HG02852 (cell line): ENCODE measurements at regions not wholly inside any gene's neighbourhood (a gene's known extent, or its start where the extent isn't known, plus 50 kb on each side); places are given as distances from the start of the nearest gene placed in this dataset.
"Not testable (repeated sequence)": the region's sequence is repeated elsewhere in the genome, so short reads cannot be mapped to it uniquely, and the experiment has no call there.

ENCODE experiments used
- ATAC-seq: cut with Tn5 transposase; IDR thresholded peaks from one replicate; pipeline ENCODE4 v1.9.1; 2021; ENCODE audit warnings: mild to moderate bottlenecking, moderate library complexity; ENCODE audit not compliant: unreplicated experiment

DNA sequence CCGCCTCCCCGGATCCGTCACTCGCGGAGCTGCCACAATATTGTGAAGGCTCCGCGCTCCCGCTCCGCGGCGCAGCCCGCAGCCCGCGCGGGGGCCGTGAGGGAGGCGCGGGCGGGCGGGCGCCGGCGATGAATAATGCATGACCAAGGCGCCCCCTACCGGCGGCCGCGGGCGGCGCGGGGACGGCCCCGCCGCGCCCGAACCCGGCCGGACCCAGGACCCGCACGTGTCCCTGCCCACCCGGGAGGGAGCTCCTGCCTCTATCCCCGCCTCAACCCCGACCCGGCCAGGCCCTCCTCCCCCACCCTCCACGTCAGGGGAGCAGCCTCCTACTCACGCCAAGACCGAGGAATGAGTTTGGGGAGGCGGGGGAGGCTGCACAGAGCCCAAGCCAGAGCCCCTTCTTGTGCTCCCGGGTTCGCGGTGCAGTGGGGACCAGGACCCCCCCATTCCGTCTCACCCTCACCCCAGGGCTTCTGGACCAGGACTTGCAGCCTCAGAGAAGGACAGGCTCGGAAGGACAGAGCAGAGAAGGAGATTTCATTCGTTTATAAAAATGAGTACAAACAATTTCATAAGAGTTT, 70.8 kb upstream of the CASZ1 start:
- no peak for ATAC-seq

- ATAC-seq: no peak
Measured at GRCh38 chr1:10867914-10868598, 71.6 kb upstream of the CASZ1 start.

DNA sequence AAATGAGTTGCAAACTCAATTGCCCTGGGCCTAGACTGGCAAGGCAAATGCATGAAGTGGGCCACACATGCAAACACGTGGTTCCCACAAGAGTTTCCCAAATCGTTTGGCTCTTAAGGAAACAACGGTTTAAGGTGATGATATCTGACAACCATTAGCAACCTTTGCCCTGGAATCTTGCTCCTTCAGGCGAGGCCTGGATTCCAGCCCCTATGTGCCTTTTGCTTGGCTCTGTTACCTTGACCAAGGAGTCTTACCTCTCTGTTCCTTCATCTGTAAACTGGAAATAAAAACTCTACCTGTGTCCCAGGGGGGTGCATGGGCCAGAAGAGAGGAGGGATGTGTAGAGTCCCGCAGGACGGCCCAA, 72.1 kb upstream of the CASZ1 start:
- ATAC-seq: no peak

DNA sequence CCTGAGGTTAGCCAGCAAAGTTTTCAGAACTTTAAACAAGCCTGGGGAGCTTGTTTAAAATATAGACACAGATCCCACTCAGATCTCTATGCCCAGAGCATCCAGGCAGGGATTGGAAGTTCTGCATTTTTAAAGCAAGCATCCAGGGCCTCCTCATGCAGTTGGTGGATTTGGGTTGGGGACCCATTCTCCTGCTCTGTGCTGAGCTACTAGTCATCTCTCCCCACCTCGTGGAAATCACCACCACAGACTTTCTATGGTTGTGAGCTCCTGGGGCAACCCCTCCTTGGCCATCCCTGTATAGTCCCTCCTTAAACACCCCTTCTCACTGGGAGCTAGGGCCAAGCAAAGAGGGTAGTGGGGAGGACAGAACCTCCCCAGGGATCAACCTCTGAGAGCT, 73.5 kb upstream of the CASZ1 start:
- no peak for ATAC-seq

- no peak for ATAC-seq
Measured at GRCh38 chr1:10870493-10871096, 74.1 kb upstream of the CASZ1 start.

GRCh38 chr1:10873189-10873588, 76.7 kb upstream of the CASZ1 start:
- no peak for ATAC-seq

DNA sequence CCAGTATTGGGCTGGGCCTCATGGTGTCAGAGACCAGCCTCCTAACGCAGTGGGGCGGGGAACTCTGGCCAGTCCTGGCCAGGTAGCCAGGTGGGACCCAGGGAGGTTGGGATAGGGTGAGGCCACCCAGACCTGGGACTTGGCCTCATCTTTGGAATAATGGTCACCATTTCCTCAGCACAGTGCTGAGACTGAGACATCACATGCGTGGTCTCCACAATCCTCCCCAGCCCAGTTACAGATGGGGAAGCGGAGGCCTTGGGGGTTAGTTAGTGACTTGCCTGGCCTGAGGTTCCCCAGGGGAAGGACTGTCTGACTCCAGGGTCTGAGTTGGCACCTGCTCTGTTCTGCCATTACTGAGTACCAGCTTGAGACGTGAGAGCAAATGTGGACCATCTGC, 77.9 kb upstream of the CASZ1 start:
- ATAC-seq: no peak

DNA sequence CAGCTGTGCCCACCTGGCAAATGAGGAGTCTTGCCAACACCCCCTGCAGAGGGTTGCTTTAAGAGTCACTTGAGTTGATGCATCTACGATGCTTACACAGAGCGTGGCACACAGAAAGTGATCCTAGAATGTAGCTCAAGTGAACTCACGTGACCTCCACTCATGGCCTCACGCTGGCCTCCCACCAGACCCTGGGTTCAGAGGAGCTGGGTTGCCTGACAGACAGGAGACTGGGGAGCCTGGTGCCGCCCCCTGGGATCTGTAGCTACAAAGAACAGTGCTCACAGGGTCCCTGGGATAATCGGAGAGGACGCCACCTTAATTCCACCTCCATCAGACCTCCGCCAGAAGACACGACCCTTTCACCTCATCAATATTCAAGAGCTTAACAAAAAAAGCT, 81.4 kb upstream of the CASZ1 start:
- no peak for ATAC-seq

- no peak for ATAC-seq
Measured at GRCh38 chr1:10878469-10878868, 82.0 kb upstream of the CASZ1 start.

- no peak for ATAC-seq
Measured at GRCh38 chr1:10880063-10880462, 83.6 kb upstream of the CASZ1 start.

GRCh38 chr1:10881046-10881445, 84.6 kb upstream of the CASZ1 start:
- no peak for ATAC-seq

- no peak for ATAC-seq
Measured at GRCh38 chr1:10882069-10882468, 85.6 kb upstream of the CASZ1 start.

- not testable (repeated sequence) for ATAC-seq
Measured at GRCh38 chr1:10887032-10887431, 90.6 kb upstream of the CASZ1 start.

DNA sequence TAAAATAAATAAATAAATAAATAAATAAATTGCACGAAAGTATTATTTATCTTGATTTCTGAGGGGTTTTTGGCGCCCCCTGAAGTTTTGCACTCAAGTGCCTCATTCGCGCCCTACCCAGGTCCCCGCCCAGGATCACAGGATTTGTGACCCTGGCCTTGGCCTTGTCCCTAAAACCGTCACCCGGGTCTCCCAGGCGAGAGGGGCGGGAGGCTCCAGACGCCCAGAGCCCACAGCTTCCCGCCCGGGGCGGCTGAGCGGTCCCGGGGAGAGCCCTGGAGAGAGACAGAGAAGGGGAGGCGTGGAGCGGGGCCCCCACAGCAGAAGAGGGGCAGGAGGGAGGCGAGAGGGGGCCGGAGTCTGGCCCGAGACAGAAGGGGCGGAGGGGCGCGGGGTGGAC, 91.8 kb upstream of the CASZ1 start:
- no peak for ATAC-seq

- no peak for ATAC-seq
Measured at GRCh38 chr1:10888791-10889649, 92.6 kb upstream of the CASZ1 start.

DNA sequence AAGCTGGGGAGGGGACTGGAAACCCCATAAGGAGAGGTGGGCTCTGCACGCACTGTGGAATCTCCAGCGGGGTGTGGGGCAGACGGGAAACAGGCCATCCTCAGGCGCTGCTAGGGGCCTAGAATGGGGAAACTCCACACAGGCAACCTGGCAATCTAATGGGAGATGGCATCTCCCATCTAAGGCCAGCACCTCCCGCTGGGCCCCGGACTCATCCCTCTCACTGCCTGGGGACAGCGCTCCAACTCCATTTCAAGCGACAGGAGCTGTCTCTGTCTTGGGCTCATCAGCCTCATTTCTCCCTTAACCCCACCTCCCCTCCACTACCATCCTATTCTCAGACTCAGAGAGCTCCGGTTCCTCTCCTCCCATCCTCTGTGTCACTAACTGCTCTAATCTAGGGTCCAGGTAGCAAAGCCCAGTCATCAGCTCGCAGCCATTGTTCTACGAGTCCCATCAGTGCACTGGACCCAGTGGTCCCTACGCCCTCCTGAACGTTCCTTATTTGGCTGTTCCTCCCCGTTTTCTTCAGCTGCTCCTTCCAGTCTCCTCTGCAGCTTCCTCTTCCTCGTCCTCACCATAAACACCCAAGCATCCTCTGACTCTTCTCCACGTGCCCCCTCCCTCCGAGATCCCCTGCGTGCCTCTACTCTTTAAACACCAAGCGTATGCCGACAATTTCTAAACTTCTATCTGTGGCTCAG, 93.4 kb upstream of the CASZ1 start:
- ATAC-seq: no peak

- no peak for ATAC-seq
Measured at GRCh38 chr1:10890491-10891071, 94.1 kb upstream of the CASZ1 start.

- no peak for ATAC-seq
Measured at GRCh38 chr1:10891091-10891490, 94.6 kb upstream of the CASZ1 start.

DNA sequence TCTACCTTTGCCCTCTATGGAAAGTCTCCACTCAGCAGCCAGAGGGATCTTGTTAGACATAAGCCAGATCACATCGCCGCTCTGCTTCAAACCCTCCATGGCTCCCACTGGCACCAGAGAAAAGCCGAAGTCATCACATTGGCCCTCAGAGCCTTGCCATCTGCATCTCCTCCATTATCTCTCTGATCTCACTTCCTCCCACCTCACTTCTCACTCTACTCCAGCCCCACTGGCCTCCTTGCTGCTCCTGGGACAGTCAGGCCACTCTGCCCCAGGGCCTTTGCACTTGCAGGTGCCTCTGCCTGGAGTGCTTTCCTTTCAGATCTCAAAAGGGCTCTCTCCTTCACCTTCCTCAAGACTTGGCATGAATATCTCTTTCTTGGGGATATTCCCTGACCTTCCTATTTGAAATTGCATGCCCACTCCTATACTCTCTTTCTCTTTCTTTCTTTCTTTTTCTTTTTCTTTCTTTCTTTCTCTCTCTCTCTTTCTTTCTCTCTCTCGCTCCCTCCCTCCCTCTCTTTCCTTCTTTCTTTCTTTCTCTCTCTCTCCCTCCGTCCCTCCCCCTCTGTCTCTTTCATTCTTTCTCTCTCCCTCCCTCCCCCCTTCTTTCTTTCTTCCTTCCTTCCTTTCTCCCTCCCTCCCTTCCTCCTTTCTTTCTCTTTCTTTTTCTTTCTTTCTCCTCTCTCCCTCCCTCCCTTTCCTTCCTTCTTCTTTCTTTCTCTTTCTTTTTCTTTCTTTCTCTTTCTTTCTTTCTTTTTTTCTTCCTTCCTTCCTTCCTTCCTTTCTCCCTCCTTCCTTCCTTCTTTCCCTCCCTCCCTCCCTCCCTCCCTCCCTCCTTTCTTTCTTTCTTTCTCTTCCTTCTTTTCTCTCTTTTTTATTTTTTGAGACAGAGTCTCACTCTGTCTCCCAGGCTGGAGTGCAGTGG, 96.0 kb upstream of the CASZ1 start:
- ATAC-seq: no peak

- no peak for ATAC-seq
Measured at GRCh38 chr1:10895621-10896020, 99.2 kb upstream of the CASZ1 start.
